ENCODE measurements at regions not wholly inside any gene's neighbourhood (a gene's known extent, or its start where the extent isn't known, plus 50 kb on each side); places are given as distances from the start of the nearest gene placed in this dataset.

DNA sequence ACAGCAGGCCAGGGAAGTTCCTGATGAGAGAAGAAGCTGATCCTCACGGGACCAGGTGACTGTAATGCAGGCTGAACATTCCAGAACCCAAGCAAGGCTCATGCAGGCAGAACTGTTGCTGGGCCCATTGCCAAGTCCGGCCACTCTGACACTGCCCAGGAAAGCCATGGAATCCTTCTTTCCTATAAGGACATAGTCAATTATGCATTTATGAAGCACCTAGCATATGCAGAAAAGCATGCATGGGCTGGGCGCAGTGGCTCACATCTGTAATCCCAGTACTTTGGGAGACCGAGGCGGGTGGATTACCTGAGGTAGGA is 83.7 kb upstream of the SLC1A3 start:
- H3K4me2 ChIP-seq (ENCODE audit: insufficient read depth, low read length), result no peak overlapping the region
- DNase-seq, result no peak
- H3K4me1 ChIP-seq (ENCODE audit: insufficient read depth, low read length), result no peaks in the 10 kb centered on the region
- no peak overlapping the region for H2AFZ ChIP-seq (ENCODE audit: low read depth, low read length)
- no peaks in the 10 kb centered on the region for H4K20me1 ChIP-seq (ENCODE audit: insufficient read depth, low read length)
- no peaks in the 10 kb centered on the region for H3K79me2 ChIP-seq (ENCODE audit: insufficient read depth, low read length)
- no peaks in the 10 kb centered on the region for H3K36me3 ChIP-seq (ENCODE audit: insufficient read depth, low read length)
- H3K9me3 ChIP-seq (ENCODE audit: insufficient read depth, low read length, severe bottlenecking), result no peaks in the 10 kb centered on the region
- no peak overlapping the region for H3K4me3 ChIP-seq (ENCODE audit: low read depth in 1 of 2, low read length in 2 of 2)
- no peak overlapping the region for H3K9ac ChIP-seq (ENCODE audit: low read depth, low read length)
- ATAC-seq (ENCODE audit: insufficient read depth, low read depth), result no peak
- no peaks in the 10 kb centered on the region for H3K27me3 ChIP-seq (ENCODE audit: insufficient read depth, low read length, poor library complexity)
- no peak overlapping the region for H3K27ac ChIP-seq (ENCODE audit: low read length)
- TF ChIP-seq, protein P1, sequence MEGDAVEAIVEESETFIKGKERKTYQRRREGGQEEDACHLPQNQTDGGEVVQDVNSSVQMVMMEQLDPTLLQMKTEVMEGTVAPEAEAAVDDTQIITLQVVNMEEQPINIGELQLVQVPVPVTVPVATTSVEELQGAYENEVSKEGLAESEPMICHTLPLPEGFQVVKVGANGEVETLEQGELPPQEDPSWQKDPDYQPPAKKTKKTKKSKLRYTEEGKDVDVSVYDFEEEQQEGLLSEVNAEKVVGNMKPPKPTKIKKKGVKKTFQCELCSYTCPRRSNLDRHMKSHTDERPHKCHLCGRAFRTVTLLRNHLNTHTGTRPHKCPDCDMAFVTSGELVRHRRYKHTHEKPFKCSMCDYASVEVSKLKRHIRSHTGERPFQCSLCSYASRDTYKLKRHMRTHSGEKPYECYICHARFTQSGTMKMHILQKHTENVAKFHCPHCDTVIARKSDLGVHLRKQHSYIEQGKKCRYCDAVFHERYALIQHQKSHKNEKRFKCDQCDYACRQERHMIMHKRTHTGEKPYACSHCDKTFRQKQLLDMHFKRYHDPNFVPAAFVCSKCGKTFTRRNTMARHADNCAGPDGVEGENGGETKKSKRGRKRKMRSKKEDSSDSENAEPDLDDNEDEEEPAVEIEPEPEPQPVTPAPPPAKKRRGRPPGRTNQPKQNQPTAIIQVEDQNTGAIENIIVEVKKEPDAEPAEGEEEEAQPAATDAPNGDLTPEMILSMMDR (IDR thresholded peaks at IDR 0.05; ENCODE audit: borderline replicate concordance, extremely low read depth, low read length, poor library complexity, severe bottlenecking), result no peak
- TF ChIP-seq EZH2 (IDR thresholded peaks at IDR 0.05; ENCODE audit: borderline replicate concordance, low read depth, low read length, severe bottlenecking), result no peak

DNA sequence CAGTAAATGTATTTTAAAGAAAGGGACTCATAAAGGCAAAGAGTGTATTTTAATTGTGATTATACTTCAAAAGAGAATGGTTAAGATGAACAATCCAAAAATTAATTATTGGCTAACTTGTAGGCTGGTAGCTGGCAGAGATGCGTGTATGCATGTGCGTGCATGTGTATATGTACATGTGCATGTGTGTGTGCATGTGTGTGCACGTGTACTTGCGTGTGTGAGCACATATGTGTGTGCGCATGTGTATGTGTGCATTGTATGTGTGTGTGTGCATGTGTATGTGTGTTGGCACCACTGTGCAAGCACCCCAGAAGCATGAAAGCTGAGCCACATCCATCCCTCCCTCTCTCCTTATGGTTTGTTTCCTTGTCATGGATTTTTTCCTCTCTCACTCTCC is 83.0 kb upstream of the SLC1A3 start:
- Histone ChIP-seq H3K9ac (ENCODE audit: low read depth, low read length) (no peak overlapping the region), H3K79me2 (ENCODE audit: insufficient read depth, low read length) (no peaks in the 10 kb centered on the region), H3K27ac (ENCODE audit: low read length) (no peak overlapping the region), H2AFZ (ENCODE audit: low read depth, low read length) (no peak overlapping the region), H3K9me3 (ENCODE audit: insufficient read depth, low read length, severe bottlenecking) (no peaks in the 10 kb centered on the region), H3K27me3 (ENCODE audit: insufficient read depth, low read length, poor library complexity) (no peaks in the 10 kb centered on the region), H4K20me1 (ENCODE audit: insufficient read depth, low read length) (no peaks in the 10 kb centered on the region), H3K36me3 (ENCODE audit: insufficient read depth, low read length) (no peaks in the 10 kb centered on the region), H3K4me3 (ENCODE audit: low read depth in 1 of 2, low read length in 2 of 2) (no peak overlapping the region), H3K4me1 (ENCODE audit: insufficient read depth, low read length) (no peaks in the 10 kb centered on the region), H3K4me2 (ENCODE audit: insufficient read depth, low read length) (no peak overlapping the region)
- DNase-seq (no peak), ATAC-seq (ENCODE audit: insufficient read depth, low read depth) (no peak)
- TF ChIP-seq, protein P1 (IDR thresholded peaks at IDR 0.05; ENCODE audit: borderline replicate concordance, extremely low read depth, low read length, poor library complexity, severe bottlenecking), result no peak
- TF ChIP-seq EZH2 (IDR thresholded peaks at IDR 0.05; ENCODE audit: borderline replicate concordance, low read depth, low read length, severe bottlenecking), result no peak

DNA sequence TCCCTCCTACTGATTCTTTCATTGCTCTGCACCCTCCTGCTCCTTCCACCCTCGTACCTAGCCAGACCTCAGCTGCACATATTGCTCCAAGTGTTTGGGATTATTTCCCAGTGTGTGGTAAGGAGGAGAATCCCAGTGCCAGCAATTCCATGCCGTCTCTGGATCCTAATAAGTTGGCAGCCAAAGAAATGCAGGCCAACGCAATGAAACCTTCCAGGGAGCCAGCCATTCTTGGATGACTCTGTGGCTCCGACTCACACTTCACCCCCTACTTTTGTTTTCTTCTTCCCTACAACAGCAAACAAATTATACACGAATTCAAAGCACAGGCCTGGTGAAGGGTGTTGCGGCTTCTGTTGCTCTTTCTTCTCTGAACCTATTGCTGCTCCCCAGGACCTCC is 82.5 kb upstream of the SLC1A3 start:
- no peak overlapping the region for H2AFZ ChIP-seq (ENCODE audit: low read depth, low read length)
- no peak overlapping the region for H3K9ac ChIP-seq (ENCODE audit: low read depth, low read length)
- TF ChIP-seq EZH2 (IDR thresholded peaks at IDR 0.05; ENCODE audit: borderline replicate concordance, low read depth, low read length, severe bottlenecking), result no peak
- TF ChIP-seq, protein P1 (IDR thresholded peaks at IDR 0.05; ENCODE audit: borderline replicate concordance, extremely low read depth, low read length, poor library complexity, severe bottlenecking), result no peak
- H3K27ac ChIP-seq (ENCODE audit: low read length), result no peak overlapping the region
- no peak overlapping the region for H3K4me3 ChIP-seq (ENCODE audit: low read depth in 1 of 2, low read length in 2 of 2)
- H4K20me1 ChIP-seq (ENCODE audit: insufficient read depth, low read length), result no peaks in the 10 kb centered on the region
- H3K9me3 ChIP-seq (ENCODE audit: insufficient read depth, low read length, severe bottlenecking), result no peaks in the 10 kb centered on the region
- no peaks in the 10 kb centered on the region for H3K79me2 ChIP-seq (ENCODE audit: insufficient read depth, low read length)
- no peaks in the 10 kb centered on the region for H3K4me1 ChIP-seq (ENCODE audit: insufficient read depth, low read length)
- DNase-seq (no peak), ATAC-seq (ENCODE audit: insufficient read depth, low read depth) (no peak)
- no peaks in the 10 kb centered on the region for H3K36me3 ChIP-seq (ENCODE audit: insufficient read depth, low read length)
- no peaks in the 10 kb centered on the region for H3K27me3 ChIP-seq (ENCODE audit: insufficient read depth, low read length, poor library complexity)
- no peak overlapping the region for H3K4me2 ChIP-seq (ENCODE audit: insufficient read depth, low read length)

DNA sequence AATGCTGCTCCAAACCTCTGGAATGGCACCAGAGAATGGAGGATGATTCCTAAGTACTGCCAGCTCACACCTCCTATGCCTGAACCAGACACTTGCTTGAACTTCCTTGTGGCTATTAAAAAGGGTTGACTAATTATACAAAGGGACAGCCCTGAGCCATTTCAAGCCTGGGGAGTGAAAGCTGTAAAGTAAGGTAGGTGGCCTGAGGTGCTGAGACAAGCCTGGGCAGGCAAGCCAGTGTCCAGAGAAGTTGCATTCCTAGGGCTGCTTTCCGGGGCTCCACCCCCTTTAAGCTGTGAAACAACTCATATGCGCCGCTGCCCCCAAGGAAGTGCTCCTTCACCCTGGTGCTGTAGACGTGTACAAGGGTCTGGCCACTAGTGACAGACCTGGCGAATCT is 79.9 kb upstream of the SLC1A3 start:
- Histone ChIP-seq H3K4me2 (ENCODE audit: insufficient read depth, low read length) (no peak overlapping the region), H3K9me3 (ENCODE audit: insufficient read depth, low read length, severe bottlenecking) (no peaks in the 10 kb centered on the region), H3K9ac (ENCODE audit: low read depth, low read length) (no peak overlapping the region), H3K27ac (ENCODE audit: low read length) (no peak overlapping the region), H3K4me3 (ENCODE audit: low read depth in 1 of 2, low read length in 2 of 2) (no peak overlapping the region), H3K4me1 (ENCODE audit: insufficient read depth, low read length) (no peaks in the 10 kb centered on the region), H2AFZ (ENCODE audit: low read depth, low read length) (no peak overlapping the region), H3K36me3 (ENCODE audit: insufficient read depth, low read length) (no peaks in the 10 kb centered on the region), H4K20me1 (ENCODE audit: insufficient read depth, low read length) (no peaks in the 10 kb centered on the region), H3K79me2 (ENCODE audit: insufficient read depth, low read length) (no peaks in the 10 kb centered on the region), H3K27me3 (ENCODE audit: insufficient read depth, low read length, poor library complexity) (peaks cover 4% of the 10 kb centered on the region)
- TF ChIP-seq, protein P1 (IDR thresholded peaks at IDR 0.05; ENCODE audit: borderline replicate concordance, extremely low read depth, low read length, poor library complexity, severe bottlenecking), result no peak
- no peak for TF ChIP-seq EZH2 (IDR thresholded peaks at IDR 0.05; ENCODE audit: borderline replicate concordance, low read depth, low read length, severe bottlenecking)
- DNase-seq (no peak), ATAC-seq (ENCODE audit: insufficient read depth, low read depth) (no peak)
